HEK293T (cell line): ENCODE measurements at regions not wholly inside any gene's neighbourhood (a gene's known extent, or its start where the extent isn't known, plus 50 kb on each side); places are given as distances from the start of the nearest gene placed in this dataset.

ENCODE experiments used
- BHLHE40 ChIP-seq: fragments of 450-650 bp; IDR thresholded peaks from 2 replicates; pipeline ENCODE4 v1.6.1; 2016; ENCODE audit warnings: mild to moderate bottlenecking, moderate library complexity, borderline replicate concordance
- FOXA1 ChIP-seq: fragments of 450-650 bp; IDR thresholded peaks from 2 replicates; pipeline ENCODE4 v1.6.1; 2016; ENCODE audit warnings: mild to moderate bottlenecking
- FOXK2 ChIP-seq: fragments of 450-650 bp; IDR thresholded peaks from 2 replicates; pipeline ENCODE4 v1.6.1; 2016; ENCODE audit warnings: mild to moderate bottlenecking
- FOXM1 ChIP-seq: fragments of 450-650 bp; IDR thresholded peaks from 2 replicates; pipeline ENCODE4 v1.6.1; 2017; ENCODE audit warnings: mild to moderate bottlenecking, borderline replicate concordance
- HDGF ChIP-seq: fragments of 450-650 bp; IDR thresholded peaks from 2 replicates; pipeline ENCODE4 v1.6.1; 2017; ENCODE audit warnings: antibody characterized with exemption, borderline replicate concordance

- no peak for TF ChIP-seq FOXM1
- no peak for TF ChIP-seq HDGF
- no peak for TF ChIP-seq BHLHE40
- TF ChIP-seq FOXK2, result no peak
- no peak for TF ChIP-seq FOXA1
Observed at GRCh38 chr6:74928203-74928602, 277.6 kb downstream of the COL12A1 start.
